IPS-18c (cell line): ENCODE measurements at regions not wholly inside any gene's neighbourhood (a gene's known extent, or its start where the extent isn't known, plus 50 kb on each side); places are given as distances from the start of the nearest gene placed in this dataset.

Experiments
- H3K4me3 ChIP-seq: 2 replicates; pipeline ENCODE4 v1.7.0; 2013; ENCODE audit warnings: low read depth, mild to moderate bottlenecking, low read length, moderate library complexity; ENCODE audit not compliant: insufficient read depth
- H3K9me3 ChIP-seq: one replicate; pipeline ENCODE4 v1.6.1; 2013; ENCODE audit warnings: mild to moderate bottlenecking, low read length, moderate library complexity; ENCODE audit not compliant: control insufficient read depth, insufficient read depth

GRCh38 chr14:86989285-86989684 lies 1003.7 kb downstream of the GALC start:
- no peak overlapping the region for H3K4me3 ChIP-seq
- no peaks in the 10 kb centered on the region for H3K9me3 ChIP-seq

DNA sequence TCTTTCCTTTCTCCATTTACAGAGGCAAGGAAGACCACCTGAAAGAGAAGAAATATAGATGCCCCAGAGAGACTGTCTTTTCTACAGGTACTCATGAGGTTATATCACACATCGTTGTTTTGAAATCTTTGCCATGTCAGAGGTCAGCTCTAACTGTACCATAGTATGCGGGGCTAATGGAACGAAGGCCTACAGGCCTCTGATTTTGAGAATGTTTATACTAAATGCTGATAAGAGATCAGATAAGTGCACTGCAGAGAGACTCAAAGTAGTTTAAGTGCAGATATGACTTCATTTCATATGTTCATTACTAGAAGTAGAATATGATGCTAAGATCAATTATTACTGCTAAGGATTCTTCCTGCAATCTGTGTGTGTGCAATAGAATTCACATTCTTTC lies 1005.0 kb downstream of the GALC start:
- Histone ChIP-seq H3K4me3 (no peak overlapping the region), H3K9me3 (no peaks in the 10 kb centered on the region)

DNA sequence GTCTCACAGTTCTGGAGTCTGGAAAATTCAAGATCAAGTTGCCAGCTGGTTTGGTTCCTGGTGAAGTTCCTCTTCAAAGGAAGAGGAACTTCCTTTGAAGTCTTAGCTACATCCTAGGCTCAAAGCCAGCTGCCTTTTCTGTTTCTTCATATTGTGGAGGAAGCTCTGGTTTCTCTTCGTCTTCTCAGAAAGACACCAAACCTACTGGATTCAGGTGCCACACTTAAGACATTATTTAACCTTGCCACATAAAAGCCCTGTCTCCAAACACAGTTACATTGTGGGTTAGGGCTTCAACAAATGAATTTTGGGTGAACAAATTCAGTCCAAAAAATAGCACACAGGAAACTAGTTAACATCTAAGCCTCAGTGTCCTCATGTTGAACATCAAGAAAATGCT lies 1019.8 kb downstream of the GALC start:
- Histone ChIP-seq H3K4me3 (no peak overlapping the region), H3K9me3 (no peaks in the 10 kb centered on the region)

GRCh38 chr14:86971292-86971691 lies 1021.7 kb downstream of the GALC start:
- Histone ChIP-seq H3K4me3 (no peak overlapping the region), H3K9me3 (no peaks in the 10 kb centered on the region)

GRCh38 chr14:86961106-86961716 lies 1031.8 kb downstream of the GALC start:
- Histone ChIP-seq H3K9me3 (peaks cover 3% of the 10 kb centered on the region), H3K4me3 (no peak overlapping the region)

DNA sequence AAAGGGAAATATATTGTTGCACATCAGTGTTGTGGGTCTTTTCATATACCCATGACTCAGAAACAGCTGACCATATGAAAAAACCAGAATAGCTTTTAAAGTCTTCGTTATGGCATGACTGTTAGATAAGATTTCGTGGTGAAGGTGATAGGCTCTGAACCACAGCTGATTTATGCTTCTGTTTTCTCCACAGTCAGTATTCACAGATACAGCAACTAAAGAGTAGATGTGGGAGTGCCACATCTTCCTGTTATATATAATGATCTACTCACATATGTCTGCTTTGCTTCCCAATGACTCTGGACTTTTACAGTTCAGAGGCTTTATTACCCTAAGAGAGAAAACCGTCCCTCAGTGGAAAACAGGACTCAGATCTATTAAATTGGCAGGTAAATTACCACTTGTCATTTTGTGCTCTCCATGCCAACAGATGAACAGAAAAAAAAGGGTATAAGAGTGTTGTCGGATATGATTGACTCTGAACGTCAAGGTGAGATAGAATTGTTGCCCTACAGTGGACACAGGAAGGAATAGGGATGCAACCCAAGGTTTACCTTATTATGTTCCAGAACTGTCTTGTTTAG lies 1037.1 kb downstream of the GALC start:
- no peak overlapping the region for H3K4me3 ChIP-seq
- no peaks in the 10 kb centered on the region for H3K9me3 ChIP-seq

DNA sequence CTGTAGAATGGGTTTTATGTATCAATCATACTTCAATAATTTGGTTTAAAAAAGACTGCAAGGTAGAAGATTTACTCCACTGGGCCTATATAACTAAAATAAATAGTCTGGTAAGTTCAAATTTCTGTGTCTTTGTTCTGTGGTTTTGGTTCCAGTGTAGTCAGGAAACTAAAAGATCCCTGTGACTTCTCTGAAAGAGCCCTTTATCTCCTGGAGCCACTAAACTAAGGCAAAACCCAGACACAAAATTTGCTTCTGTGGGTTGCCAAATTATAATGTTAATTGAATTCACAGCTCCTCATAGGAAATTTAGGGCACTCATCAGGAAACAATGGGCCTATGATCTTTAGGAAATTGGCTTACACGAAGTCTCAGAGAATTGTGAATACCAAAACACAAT lies 1038.4 kb downstream of the GALC start:
- Histone ChIP-seq H3K4me3 (no peak overlapping the region), H3K9me3 (no peaks in the 10 kb centered on the region)

- Histone ChIP-seq H3K4me3 (no peak overlapping the region), H3K9me3 (no peaks in the 10 kb centered on the region)
These were observed 1046.5 kb downstream of the GALC start for GRCh38 chr14:86946446-86946845.

GRCh38 chr14:86944434-86944833 lies 1048.5 kb downstream of the GALC start:
- H3K4me3 ChIP-seq, result no peak overlapping the region
- no peaks in the 10 kb centered on the region for H3K9me3 ChIP-seq

- H3K9me3 ChIP-seq, result no peaks in the 10 kb centered on the region
- H3K4me3 ChIP-seq, result no peak overlapping the region
These were observed 1049.3 kb downstream of the GALC start for GRCh38 chr14:86943391-86944365.

DNA sequence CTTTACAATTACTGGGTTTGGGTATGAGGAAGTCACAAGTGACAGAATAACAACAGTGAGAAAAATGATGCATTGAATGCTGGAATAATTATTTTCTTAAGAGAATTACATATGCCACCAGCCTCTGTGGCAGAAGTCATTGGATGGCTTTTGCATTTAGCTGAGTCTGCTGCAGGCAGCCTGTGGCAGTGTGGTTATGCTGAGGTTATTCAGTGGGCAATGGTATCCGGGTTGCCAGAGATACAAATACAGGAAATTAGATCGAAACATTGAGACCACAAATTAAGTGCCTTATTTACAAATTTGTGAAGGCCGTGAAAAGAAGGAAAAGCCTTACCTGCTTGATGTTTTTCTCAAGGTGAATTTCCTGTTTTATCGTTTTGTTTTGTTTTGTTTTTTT lies 1050.0 kb downstream of the GALC start:
- Histone ChIP-seq H3K9me3 (no peaks in the 10 kb centered on the region), H3K4me3 (no peak overlapping the region)

- Histone ChIP-seq H3K4me3 (no peak overlapping the region), H3K9me3 (no peaks in the 10 kb centered on the region)
These were observed 1052.9 kb downstream of the GALC start for GRCh38 chr14:86940106-86940505.

- H3K9me3 ChIP-seq, result no peaks in the 10 kb centered on the region
- no peak overlapping the region for H3K4me3 ChIP-seq
These were observed 1054.7 kb downstream of the GALC start for GRCh38 chr14:86938320-86938719.

DNA sequence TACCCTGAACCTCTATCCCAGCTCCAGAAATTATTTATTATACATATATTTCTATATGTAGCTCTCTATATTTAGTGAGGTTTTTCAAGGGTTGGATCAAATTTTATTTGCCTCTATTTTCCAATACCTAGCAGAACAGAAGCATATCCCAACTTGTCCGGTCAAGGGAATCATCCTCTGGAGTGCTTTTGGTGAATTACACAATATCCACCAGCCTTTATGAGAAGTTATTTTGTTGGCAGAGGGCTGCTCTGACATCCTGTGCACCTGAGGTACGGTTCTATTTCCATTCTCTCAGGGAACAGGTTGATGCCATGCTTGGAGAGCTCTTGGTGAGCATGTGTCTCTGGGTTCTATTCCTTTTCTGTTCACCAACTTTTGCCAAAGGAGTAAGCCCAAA lies 1056.4 kb downstream of the GALC start:
- H3K9me3 ChIP-seq, result no peaks in the 10 kb centered on the region
- no peak overlapping the region for H3K4me3 ChIP-seq

- Histone ChIP-seq H3K4me3 (no peak overlapping the region), H3K9me3 (no peaks in the 10 kb centered on the region)
These were observed 1057.6 kb downstream of the GALC start for GRCh38 chr14:86935241-86935885.

GRCh38 chr14:86933958-86934595 lies 1058.9 kb downstream of the GALC start:
- no peak overlapping the region for H3K4me3 ChIP-seq
- no peaks in the 10 kb centered on the region for H3K9me3 ChIP-seq

- Histone ChIP-seq H3K9me3 (no peaks in the 10 kb centered on the region), H3K4me3 (no peak overlapping the region)
These were observed 1059.5 kb downstream of the GALC start for GRCh38 chr14:86933460-86933859.
